IPS-11a (cell line): ENCODE measurements at regions not wholly inside any gene's neighbourhood (a gene's known extent, or its start where the extent isn't known, plus 50 kb on each side); places are given as distances from the start of the nearest gene placed in this dataset.

Experiments
- H3K4me3 ChIP-seq: one replicate; pipeline ENCODE4 v1.5.1; 2013; ENCODE audit warnings: low read depth, low read length, control low read depth

GRCh38 chr13:56923626-56924140, 217.0 kb upstream of the PRR20A start:
- H3K4me3 ChIP-seq, result no peak overlapping the region

- H3K4me3 ChIP-seq, result no peak overlapping the region
These were observed 216.3 kb upstream of the PRR20A start for GRCh38 chr13:56924401-56924800.

- no peak overlapping the region for H3K4me3 ChIP-seq
These were observed 208.6 kb upstream of the PRR20A start for GRCh38 chr13:56932104-56932503.

- no peak overlapping the region for H3K4me3 ChIP-seq
These were observed 186.8 kb upstream of the PRR20A start for GRCh38 chr13:56953965-56954364.

- H3K4me3 ChIP-seq, result no peak overlapping the region
These were observed 165.1 kb upstream of the PRR20A start for GRCh38 chr13:56975647-56976046.

- no peak overlapping the region for H3K4me3 ChIP-seq
These were observed 159.9 kb upstream of the PRR20A start for GRCh38 chr13:56980856-56981255.

GRCh38 chr13:56986121-56986520, 154.6 kb upstream of the PRR20A start:
- H3K4me3 ChIP-seq, result no peak overlapping the region

- H3K4me3 ChIP-seq, result no peak overlapping the region
These were observed 152.2 kb upstream of the PRR20A start for GRCh38 chr13:56988543-56988942.

GRCh38 chr13:57003682-57004081, 137.0 kb upstream of the PRR20A start:
- no peak overlapping the region for H3K4me3 ChIP-seq

GRCh38 chr13:57017357-57017756, 123.4 kb upstream of the PRR20A start:
- no peak overlapping the region for H3K4me3 ChIP-seq

GRCh38 chr13:57018915-57019314, 121.8 kb upstream of the PRR20A start:
- no peak overlapping the region for H3K4me3 ChIP-seq

GRCh38 chr13:57030671-57031070, 110.0 kb upstream of the PRR20A start:
- no peak overlapping the region for H3K4me3 ChIP-seq

- H3K4me3 ChIP-seq, result no peak overlapping the region
These were observed 104.4 kb upstream of the PRR20A start for GRCh38 chr13:57036290-57036689.

- H3K4me3 ChIP-seq, result no peak overlapping the region
These were observed 95.8 kb upstream of the PRR20A start for GRCh38 chr13:57044910-57045309.

GRCh38 chr13:57045826-57046546, 94.7 kb upstream of the PRR20A start:
- H3K4me3 ChIP-seq, result no peak overlapping the region

- no peak overlapping the region for H3K4me3 ChIP-seq
These were observed 84.0 kb upstream of the PRR20A start for GRCh38 chr13:57056601-57057180.

- no peak overlapping the region for H3K4me3 ChIP-seq
These were observed 77.7 kb upstream of the PRR20A start for GRCh38 chr13:57063007-57063406.

- H3K4me3 ChIP-seq, result no peak overlapping the region
These were observed 66.7 kb upstream of the PRR20A start for GRCh38 chr13:57073983-57074382.

- no peak overlapping the region for H3K4me3 ChIP-seq
These were observed 65.1 kb upstream of the PRR20A start for GRCh38 chr13:57075588-57075987.

GRCh38 chr13:57087006-57087405, 53.7 kb upstream of the PRR20A start:
- H3K4me3 ChIP-seq, result no peak overlapping the region
